ENCODE measurements at regions not wholly inside any gene's neighbourhood (a gene's known extent, or its start where the extent isn't known, plus 50 kb on each side); places are given as distances from the start of the nearest gene placed in this dataset.

DNA sequence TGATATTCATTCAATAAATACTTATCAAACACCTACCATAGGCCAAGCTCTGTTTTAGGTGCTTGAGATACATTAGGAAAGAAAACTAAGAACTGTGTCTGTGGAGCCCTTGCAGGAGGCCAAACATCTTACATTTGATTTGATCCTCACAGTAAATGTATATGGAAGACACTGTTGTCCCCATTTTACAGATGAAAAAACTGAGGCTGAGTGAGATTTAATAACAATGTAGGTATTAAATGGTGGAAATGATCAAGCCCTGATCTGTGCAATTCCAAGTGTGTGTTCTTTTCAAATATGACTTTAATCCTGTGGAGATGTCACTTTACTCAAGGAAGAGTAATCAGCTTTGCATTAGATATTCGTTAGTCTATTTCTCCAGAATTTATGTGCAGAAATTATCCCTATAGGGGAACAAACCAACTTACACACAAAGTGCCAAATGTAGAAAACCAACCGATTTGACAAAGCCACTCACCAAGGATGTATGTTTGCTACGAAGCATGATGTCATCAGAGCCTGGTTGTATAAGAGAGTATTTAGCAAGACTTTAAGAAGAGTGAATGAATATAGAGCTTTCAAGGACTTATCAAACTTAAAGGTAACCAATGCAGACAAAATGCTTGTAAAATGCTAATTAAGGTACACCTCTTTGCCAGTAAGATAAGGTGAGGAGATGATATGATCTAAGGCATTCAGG, 153.9 kb upstream of the NFIB start:
- Histone ChIP-seq H3K27ac (ENCODE audit: low read depth, low read length) (no peak overlapping the region), H3K9me3 (ENCODE audit: low read length) (no peaks in the 10 kb centered on the region), H3K4me3 (ENCODE audit: low read length) (no peak overlapping the region), H3K36me3 (ENCODE audit: insufficient read depth, low read length) (no peaks in the 10 kb centered on the region), H3K27me3 (ENCODE audit: insufficient read depth, low read length, poor library complexity, severe bottlenecking) (no peaks in the 10 kb centered on the region), H3K4me1 (ENCODE audit: insufficient read depth, low read length) (no peaks in the 10 kb centered on the region)
- POLR2A ChIA-PET, result no interaction called here
- Mint-ChIP-seq H3K9me3 (peaks cover 0 to 5% (median 1%) of the 10 kb centered on the region in 5 donors), H3K4me3 (no peak overlapping the region), H3K27ac (no peak overlapping the region), H3K27me3 (peaks cover 2 to 6% of the 10 kb centered on the region in 2 donors), H3K4me1 (no peaks in the 10 kb centered on the region), H3K36me3 (no peaks in the 10 kb centered on the region)
- no peak for DNase-seq
- CTCF ChIA-PET, result no interaction called here

DNA sequence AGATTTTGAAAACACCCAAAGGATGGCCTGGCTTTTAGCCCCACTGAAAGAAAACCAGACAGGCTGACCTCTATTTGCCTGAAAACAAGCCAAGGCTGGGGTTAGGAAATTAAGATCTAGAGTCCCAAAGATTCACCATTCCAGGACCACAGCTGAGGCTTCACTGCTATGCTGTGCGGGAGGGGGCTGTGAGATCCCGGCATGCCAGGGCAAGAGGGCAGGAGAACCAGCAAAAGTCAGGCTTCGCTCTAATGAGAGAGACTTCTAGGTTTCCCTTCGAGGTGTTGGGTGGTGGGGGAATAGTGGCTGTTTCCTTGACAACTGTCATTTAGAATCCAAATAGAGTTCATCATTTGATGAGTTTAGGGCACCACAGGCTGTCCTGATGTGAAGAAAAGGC, 152.9 kb upstream of the NFIB start:
- H3K9me3 Mint-ChIP-seq, result peaks cover 0 to 4% (median 1%) of the 10 kb centered on the region in 5 donors
- no peak overlapping the region for H3K4me3 Mint-ChIP-seq
- Histone ChIP-seq H3K4me3 (ENCODE audit: low read length) (no peak overlapping the region), H3K4me1 (ENCODE audit: insufficient read depth, low read length) (no peaks in the 10 kb centered on the region), H3K9me3 (ENCODE audit: low read length) (no peaks in the 10 kb centered on the region), H3K36me3 (ENCODE audit: insufficient read depth, low read length) (no peaks in the 10 kb centered on the region), H3K27me3 (ENCODE audit: insufficient read depth, low read length, poor library complexity, severe bottlenecking) (no peaks in the 10 kb centered on the region), H3K27ac (ENCODE audit: low read depth, low read length) (no peak overlapping the region)
- CTCF ChIA-PET, result no interaction called here
- no peak for DNase-seq
- no peaks in the 10 kb centered on the region for H3K36me3 Mint-ChIP-seq
- peaks cover 2% of the 10 kb centered on the region in 2 donors for H3K27me3 Mint-ChIP-seq
- no peak overlapping the region for H3K27ac Mint-ChIP-seq
- POLR2A ChIA-PET, result no interaction called here
- no peaks in the 10 kb centered on the region for H3K4me1 Mint-ChIP-seq

DNA sequence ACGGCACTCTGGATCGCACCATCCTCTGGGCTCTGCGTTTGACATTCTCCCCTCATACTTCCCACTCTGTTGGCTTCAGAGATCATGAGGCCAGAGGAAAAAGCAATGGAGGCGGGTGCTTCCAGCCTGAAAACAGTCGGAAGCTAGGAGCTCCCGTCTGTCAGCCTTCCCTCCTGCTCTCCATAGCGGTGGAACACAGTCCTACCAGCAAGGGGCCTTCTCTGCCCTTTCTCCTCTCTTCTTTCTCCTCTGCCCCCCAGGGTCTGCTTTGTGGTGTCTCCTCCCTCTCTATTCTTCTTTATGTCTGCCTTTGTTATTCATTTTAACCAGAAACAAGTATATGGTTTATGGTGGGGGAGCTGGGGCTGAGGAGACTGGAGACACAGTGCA, 152.5 kb upstream of the NFIB start:
- no peak overlapping the region for H3K27ac Mint-ChIP-seq
- no peak for DNase-seq
- ChIA-PET POLR2A (no interaction called here), CTCF (no interaction called here)
- no peaks in the 10 kb centered on the region for H3K9me3 ChIP-seq (ENCODE audit: low read length)
- peaks cover 0 to 2% of the 10 kb centered on the region in 2 donors for H3K27me3 Mint-ChIP-seq
- H3K4me1 ChIP-seq (ENCODE audit: insufficient read depth, low read length), result no peaks in the 10 kb centered on the region
- no peak overlapping the region for H3K4me3 ChIP-seq (ENCODE audit: low read length)
- no peaks in the 10 kb centered on the region for H3K36me3 Mint-ChIP-seq
- no peaks in the 10 kb centered on the region for H3K4me1 Mint-ChIP-seq
- H3K27me3 ChIP-seq (ENCODE audit: insufficient read depth, low read length, poor library complexity, severe bottlenecking), result no peaks in the 10 kb centered on the region
- H3K27ac ChIP-seq (ENCODE audit: low read depth, low read length), result no peak overlapping the region
- H3K9me3 Mint-ChIP-seq, result peaks cover 0 to 4% (median 0%) of the 10 kb centered on the region in 5 donors
- no peak overlapping the region for H3K4me3 Mint-ChIP-seq
- no peaks in the 10 kb centered on the region for H3K36me3 ChIP-seq (ENCODE audit: insufficient read depth, low read length)

- H3K27me3 Mint-ChIP-seq, result peaks cover 0 to 2% of the 10 kb centered on the region in 2 donors
- no peaks in the 10 kb centered on the region for H3K36me3 ChIP-seq (ENCODE audit: insufficient read depth, low read length)
- POLR2A ChIA-PET, result no interaction called here
Observed at GRCh38 chr9:14462950-14463349, 149.0 kb upstream of the NFIB start.

DNA sequence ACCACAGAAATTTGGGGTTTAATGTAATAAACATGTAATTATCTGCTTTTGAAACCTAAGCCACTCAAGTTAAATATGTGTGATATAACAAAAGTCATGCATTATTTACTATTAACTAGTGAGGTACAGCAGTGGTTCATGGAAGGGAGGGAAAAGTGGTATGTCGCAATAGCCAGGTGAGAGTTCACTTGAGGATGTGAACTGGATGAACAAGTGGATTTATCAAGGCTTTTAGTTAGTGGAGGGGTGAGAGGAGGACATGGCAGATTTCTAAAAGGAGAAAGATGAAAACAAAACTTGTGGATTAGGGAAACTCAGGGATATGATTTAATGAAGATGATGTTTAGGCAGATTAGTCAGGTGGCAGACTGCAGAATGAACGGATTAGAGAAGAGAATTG, 141.3 kb upstream of the NFIB start:
- ChIA-PET CTCF (no interaction called here), POLR2A (no interaction called here)

More at GRCh38 chr9:14462950-14463349, 149.0 kb upstream of the NFIB start:
- Histone ChIP-seq H3K4me3 (ENCODE audit: low read length) (no peak overlapping the region), H3K4me1 (ENCODE audit: insufficient read depth, low read length) (no peaks in the 10 kb centered on the region), H3K27ac (ENCODE audit: low read depth, low read length) (no peak overlapping the region), H3K27me3 (ENCODE audit: insufficient read depth, low read length, poor library complexity, severe bottlenecking) (no peaks in the 10 kb centered on the region), H3K9me3 (ENCODE audit: low read length) (no peaks in the 10 kb centered on the region)
- peaks cover 0 to 4% (median 0%) of the 10 kb centered on the region in 5 donors for H3K9me3 Mint-ChIP-seq
- no peak overlapping the region for H3K4me3 Mint-ChIP-seq
- H3K36me3 Mint-ChIP-seq, result no peaks in the 10 kb centered on the region
- CTCF ChIA-PET, result no interaction called here
- no peak for DNase-seq
- no peaks in the 10 kb centered on the region for H3K4me1 Mint-ChIP-seq
- H3K27ac Mint-ChIP-seq, result no peak overlapping the region

DNA sequence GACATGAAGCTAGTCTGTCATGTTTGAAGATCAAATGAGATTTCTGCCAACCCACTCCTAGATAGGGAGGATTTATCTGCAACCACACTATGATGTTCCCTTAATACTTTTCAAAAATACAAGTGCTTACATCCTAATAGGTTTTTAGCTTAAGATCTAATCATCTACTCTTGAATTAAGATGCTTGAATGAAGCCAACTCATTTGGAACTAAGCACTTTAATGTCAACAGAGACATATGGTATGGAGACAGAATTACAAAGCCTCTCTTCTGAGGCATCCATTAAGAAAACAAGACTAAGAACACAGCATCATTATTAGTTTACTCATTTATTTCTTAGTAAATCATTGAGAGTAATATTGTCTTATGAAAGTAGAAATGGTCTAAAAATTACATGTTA, 139.3 kb upstream of the NFIB start:
- H3K4me1 Mint-ChIP-seq, result no peaks in the 10 kb centered on the region
- H3K9me3 Mint-ChIP-seq, result peaks cover 0 to 8% (median 0%) of the 10 kb centered on the region in 5 donors
- Histone ChIP-seq H3K27ac (ENCODE audit: low read depth, low read length) (no peak overlapping the region), H3K4me1 (ENCODE audit: insufficient read depth, low read length) (no peaks in the 10 kb centered on the region), H3K36me3 (ENCODE audit: insufficient read depth, low read length) (no peaks in the 10 kb centered on the region), H3K27me3 (ENCODE audit: insufficient read depth, low read length, poor library complexity, severe bottlenecking) (no peaks in the 10 kb centered on the region), H3K4me3 (ENCODE audit: low read length) (no peak overlapping the region), H3K9me3 (ENCODE audit: low read length) (no peaks in the 10 kb centered on the region)
- H3K27me3 Mint-ChIP-seq, result peaks cover 2 to 13% of the 10 kb centered on the region in 2 donors
- ChIA-PET POLR2A (no interaction called here), CTCF (no interaction called here)
- no peaks in the 10 kb centered on the region for H3K36me3 Mint-ChIP-seq
- H3K27ac Mint-ChIP-seq, result no peak overlapping the region
- DNase-seq, result no peak
- no peak overlapping the region for H3K4me3 Mint-ChIP-seq

More for the DNA sequence above, 141.3 kb upstream of the NFIB start:
- no peak overlapping the region for H3K4me3 ChIP-seq (ENCODE audit: low read length)
- H3K36me3 ChIP-seq (ENCODE audit: insufficient read depth, low read length), result no peaks in the 10 kb centered on the region
- peaks cover 2 to 7% of the 10 kb centered on the region in 2 donors for H3K27me3 Mint-ChIP-seq
- H3K4me3 Mint-ChIP-seq, result no peak overlapping the region
- H3K27me3 ChIP-seq (ENCODE audit: insufficient read depth, low read length, poor library complexity, severe bottlenecking), result no peaks in the 10 kb centered on the region
- H3K4me1 ChIP-seq (ENCODE audit: insufficient read depth, low read length), result no peaks in the 10 kb centered on the region
- H3K27ac Mint-ChIP-seq, result no peak overlapping the region
- H3K9me3 Mint-ChIP-seq, result peaks cover 0 to 7% (median 0%) of the 10 kb centered on the region in 5 donors
- DNase-seq, result no peak
- no peaks in the 10 kb centered on the region for H3K9me3 ChIP-seq (ENCODE audit: low read length)
- no peaks in the 10 kb centered on the region for H3K4me1 Mint-ChIP-seq
- no peak overlapping the region for H3K27ac ChIP-seq (ENCODE audit: low read depth, low read length)
- no peaks in the 10 kb centered on the region for H3K36me3 Mint-ChIP-seq

GRCh38 chr9:14452539-14452938, 138.6 kb upstream of the NFIB start:
- ChIA-PET CTCF (no interaction called here), POLR2A (no interaction called here)
- Mint-ChIP-seq H3K4me3 (no peak overlapping the region), H3K9me3 (peaks cover 0 to 8% (median 0%) of the 10 kb centered on the region in 5 donors), H3K27me3 (peaks cover 2 to 13% of the 10 kb centered on the region in 2 donors), H3K27ac (no peak overlapping the region), H3K36me3 (no peaks in the 10 kb centered on the region), H3K4me1 (no peaks in the 10 kb centered on the region)
- no peak overlapping the region for H3K4me3 ChIP-seq (ENCODE audit: low read length)
- DNase-seq, result no peak
- no peaks in the 10 kb centered on the region for H3K9me3 ChIP-seq (ENCODE audit: low read length)
- H3K36me3 ChIP-seq (ENCODE audit: insufficient read depth, low read length), result no peaks in the 10 kb centered on the region
- no peaks in the 10 kb centered on the region for H3K27me3 ChIP-seq (ENCODE audit: insufficient read depth, low read length, poor library complexity, severe bottlenecking)
- H3K4me1 ChIP-seq (ENCODE audit: insufficient read depth, low read length), result no peaks in the 10 kb centered on the region
- H3K27ac ChIP-seq (ENCODE audit: low read depth, low read length), result no peak overlapping the region

DNA sequence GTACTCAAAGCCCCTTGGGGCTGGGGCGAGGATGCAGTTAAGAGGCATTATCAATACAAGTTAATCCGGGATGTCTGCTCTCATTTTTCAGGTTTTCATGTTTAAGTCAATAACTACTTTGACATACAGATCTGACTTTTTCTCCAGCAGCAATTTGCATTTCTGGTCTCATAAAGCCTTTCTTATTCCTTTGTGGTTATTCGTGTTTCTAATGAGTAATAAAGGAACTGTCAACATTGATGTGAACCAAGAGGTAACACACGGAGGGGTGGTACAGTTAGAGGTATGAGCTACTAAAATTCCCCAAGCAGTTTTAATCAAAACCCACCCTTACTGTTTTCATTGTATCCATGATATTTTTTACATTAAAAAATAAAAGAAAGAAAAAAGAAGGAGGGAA, 138.0 kb upstream of the NFIB start:
- Histone ChIP-seq H3K4me3 (ENCODE audit: low read length) (no peak overlapping the region), H3K36me3 (ENCODE audit: insufficient read depth, low read length) (no peaks in the 10 kb centered on the region), H3K27ac (ENCODE audit: low read depth, low read length) (no peak overlapping the region), H3K9me3 (ENCODE audit: low read length) (no peaks in the 10 kb centered on the region), H3K4me1 (ENCODE audit: insufficient read depth, low read length) (no peaks in the 10 kb centered on the region), H3K27me3 (ENCODE audit: insufficient read depth, low read length, poor library complexity, severe bottlenecking) (no peaks in the 10 kb centered on the region)
- Mint-ChIP-seq H3K4me3 (no peak overlapping the region), H3K4me1 (no peaks in the 10 kb centered on the region), H3K9me3 (peaks cover 0 to 8% (median 0%) of the 10 kb centered on the region in 5 donors), H3K27me3 (peaks cover 2 to 13% of the 10 kb centered on the region in 2 donors), H3K27ac (no peak overlapping the region), H3K36me3 (no peaks in the 10 kb centered on the region)
- ChIA-PET CTCF (no interaction called here), POLR2A (no interaction called here)
- no peak for DNase-seq
